ENCODE measurements at regions not wholly inside any gene's neighbourhood (a gene's known extent, or its start where the extent isn't known, plus 50 kb on each side); places are given as distances from the start of the nearest gene placed in this dataset.

- no peak for DNase-seq
- WGBS, 2 donors = 72 to 76% methylated on average over 7 of the region's 7 CpGs
- Histone ChIP-seq H3K36me3 (no peaks in the 10 kb centered on the region), H3K4me3 (no peak overlapping the region), H3K27me3 (no peaks in the 10 kb centered on the region), H3K9me3 (no peaks in the 10 kb centered on the region), H3K4me1 (no peaks in the 10 kb centered on the region), H3K27ac (no peak overlapping the region)
- intact Hi-C loops (cut with DNase I) = no loop called here
- TF ChIP-seq POLR2A (IDR thresholded peaks at IDR 0.05) = no peak
- TF ChIP-seq POLR2AphosphoS5 (IDR thresholded peaks at IDR 0.05) = no peak
- TF ChIP-seq EP300 (IDR thresholded peaks at IDR 0.05) = no peak
- TF ChIP-seq CTCF (IDR thresholded peaks at IDR 0.05) = no peak
Observed at GRCh38 chr9:84054341-84055010, 73.9 kb downstream of the RMI1 start.

- H3K27ac ChIP-seq = no peak overlapping the region
- WGBS, 2 donors = 88 to 93% methylated on average over 4 of the region's 4 CpGs
- no peak overlapping the region for H3K4me3 ChIP-seq
- peaks cover 0 to 4% (median 0%) of the 10 kb centered on the region in 4 donors for H3K4me1 ChIP-seq
- H3K36me3 ChIP-seq = no peaks in the 10 kb centered on the region
- no peak for DNase-seq
- TF ChIP-seq CTCF (IDR thresholded peaks at IDR 0.05) = no peak
- TF ChIP-seq POLR2AphosphoS5 (IDR thresholded peaks at IDR 0.05) = no peak
- TF ChIP-seq POLR2A (IDR thresholded peaks at IDR 0.05) = no peak
- TF ChIP-seq EP300 (IDR thresholded peaks at IDR 0.05) = no peak
- H3K27me3 ChIP-seq = no peaks in the 10 kb centered on the region
- no peaks in the 10 kb centered on the region for H3K9me3 ChIP-seq
- intact Hi-C loops (cut with DNase I) = no loop called here
Observed at GRCh38 chr9:84057662-84058061, 77.1 kb downstream of the RMI1 start.

GRCh38 chr9:84059936-84060335 lies 79.3 kb downstream of the RMI1 start:
- Histone ChIP-seq H3K9me3 (no peaks in the 10 kb centered on the region), H3K27me3 (no peaks in the 10 kb centered on the region), H3K36me3 (no peaks in the 10 kb centered on the region), H3K27ac (no peak overlapping the region), H3K4me3 (no peak overlapping the region), H3K4me1 (peaks cover 0 to 4% (median 0%) of the 10 kb centered on the region in 4 donors)
- TF ChIP-seq CTCF (IDR thresholded peaks at IDR 0.05) = no peak
- no peak for TF ChIP-seq EP300 (IDR thresholded peaks at IDR 0.05)
- TF ChIP-seq POLR2A (IDR thresholded peaks at IDR 0.05) = no peak
- no peak for DNase-seq
- intact Hi-C loops (cut with DNase I) = no loop called here
- WGBS, 2 donors = 86 to 90% methylated on average over 1 of the region's 1 CpG

GRCh38 chr9:84061613-84062193 lies 81.1 kb downstream of the RMI1 start:
- H3K27me3 ChIP-seq = no peaks in the 10 kb centered on the region
- no peak overlapping the region for H3K4me3 ChIP-seq
- H3K36me3 ChIP-seq = no peaks in the 10 kb centered on the region
- no peak for DNase-seq
- no peak overlapping the region for H3K27ac ChIP-seq
- peaks cover 0 to 4% (median 0%) of the 10 kb centered on the region in 4 donors for H3K4me1 ChIP-seq
- TF ChIP-seq CTCF (IDR thresholded peaks at IDR 0.05) = no peak
- no peak for TF ChIP-seq POLR2AphosphoS5 (IDR thresholded peaks at IDR 0.05)
- no peak for TF ChIP-seq EP300 (IDR thresholded peaks at IDR 0.05)
- TF ChIP-seq POLR2A (IDR thresholded peaks at IDR 0.05) = no peak
- H3K9me3 ChIP-seq = no peaks in the 10 kb centered on the region
- 15 to 61% methylated on average over 5 of the region's 5 CpGs for WGBS, 2 donors
- intact Hi-C loops (cut with DNase I) = no loop called here
